ENCODE measurements at regions not wholly inside any gene's neighbourhood (a gene's known extent, or its start where the extent isn't known, plus 50 kb on each side); places are given as distances from the start of the nearest gene placed in this dataset.
"Not testable (repeated sequence)": the region's sequence is repeated elsewhere in the genome, so short reads cannot be mapped to it uniquely, and the experiment has no call there.

GRCh38 chr10:46645110-46645509 is 66.2 kb downstream of the SYT15 start:
- not testable (repeated sequence) for H3K9ac ChIP-seq (ENCODE audit: low read length); H3K27me3 ChIP-seq (ENCODE audit: insufficient read depth, low read length); H2AFZ ChIP-seq (ENCODE audit: low read depth, low read length); H3K4me2 ChIP-seq (ENCODE audit: low read length); H3K9me3 ChIP-seq (ENCODE audit: insufficient read depth, low read depth, low read length); DNase-seq (ENCODE audit: low read depth); H4K20me1 ChIP-seq (ENCODE audit: insufficient read depth, low read length); H3K4me1 Mint-ChIP-seq (ENCODE audit: low read depth, unreplicated experiment); H3K4me3 Mint-ChIP-seq (ENCODE audit: unreplicated experiment); FAIRE-seq; H3K27ac ChIP-seq (ENCODE audit: low read depth, low read length); H3K4me1 ChIP-seq (ENCODE audit: insufficient read depth, low read length); H3K9me3 Mint-ChIP-seq (ENCODE audit: unreplicated experiment); H3K36me3 Mint-ChIP-seq (ENCODE audit: low read depth, unreplicated experiment); H3K36me3 ChIP-seq (ENCODE audit: insufficient read depth, low read length); H3K27ac Mint-ChIP-seq (ENCODE audit: unreplicated experiment); H3K4me3 ChIP-seq (ENCODE audit: insufficient read depth, low read depth, low read length); H3K79me2 ChIP-seq (ENCODE audit: insufficient read depth, low read length); H3K27me3 Mint-ChIP-seq (ENCODE audit: low read depth, unreplicated experiment)

GRCh38 chr10:46646132-46646531 is 67.2 kb downstream of the SYT15 start:
- H3K36me3 ChIP-seq (ENCODE audit: insufficient read depth, low read length); H4K20me1 ChIP-seq (ENCODE audit: insufficient read depth, low read length); H3K27me3 Mint-ChIP-seq (ENCODE audit: low read depth, unreplicated experiment); H3K27me3 ChIP-seq (ENCODE audit: insufficient read depth, low read length); H3K9me3 ChIP-seq (ENCODE audit: insufficient read depth, low read depth, low read length); H3K4me3 Mint-ChIP-seq (ENCODE audit: unreplicated experiment); H3K4me1 Mint-ChIP-seq (ENCODE audit: low read depth, unreplicated experiment); H2AFZ ChIP-seq (ENCODE audit: low read depth, low read length); H3K4me1 ChIP-seq (ENCODE audit: insufficient read depth, low read length); H3K36me3 Mint-ChIP-seq (ENCODE audit: low read depth, unreplicated experiment); H3K9me3 Mint-ChIP-seq (ENCODE audit: unreplicated experiment); DNase-seq (ENCODE audit: low read depth); H3K27ac ChIP-seq (ENCODE audit: low read depth, low read length); H3K79me2 ChIP-seq (ENCODE audit: insufficient read depth, low read length); FAIRE-seq; H3K4me3 ChIP-seq (ENCODE audit: insufficient read depth, low read depth, low read length); H3K4me2 ChIP-seq (ENCODE audit: low read length); H3K9ac ChIP-seq (ENCODE audit: low read length): not testable (repeated sequence)
- peak overlapping the region; percentile 93 for H3K27ac Mint-ChIP-seq (ENCODE audit: unreplicated experiment)

DNA sequence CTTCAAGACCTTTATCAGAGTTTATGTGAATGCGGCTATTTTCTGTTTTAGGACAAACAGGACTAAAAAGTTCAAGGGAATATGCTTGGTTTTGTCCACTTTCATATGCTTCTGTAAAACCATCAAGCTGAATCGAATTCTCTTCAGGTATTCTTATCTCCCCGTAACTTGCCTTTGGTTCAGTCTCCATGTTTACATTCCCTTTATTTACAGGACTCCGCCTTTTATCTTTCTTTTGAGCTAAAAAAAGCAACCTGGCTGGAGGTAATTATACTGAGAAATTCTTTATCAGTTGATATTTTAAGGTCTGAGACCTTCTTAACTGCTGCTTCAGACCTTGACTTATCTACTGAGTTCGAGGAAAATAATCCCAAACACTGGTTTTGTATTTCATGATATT is 72.0 kb downstream of the SYT15 start:
- H3K9me3 Mint-ChIP-seq (ENCODE audit: unreplicated experiment); H3K27me3 ChIP-seq (ENCODE audit: insufficient read depth, low read length); H3K4me3 Mint-ChIP-seq (ENCODE audit: unreplicated experiment); H3K4me1 ChIP-seq (ENCODE audit: insufficient read depth, low read length); H3K79me2 ChIP-seq (ENCODE audit: insufficient read depth, low read length); H3K36me3 ChIP-seq (ENCODE audit: insufficient read depth, low read length); H3K4me1 Mint-ChIP-seq (ENCODE audit: low read depth, unreplicated experiment); H3K27me3 Mint-ChIP-seq (ENCODE audit: low read depth, unreplicated experiment); DNase-seq (ENCODE audit: low read depth); H3K9ac ChIP-seq (ENCODE audit: low read length); H2AFZ ChIP-seq (ENCODE audit: low read depth, low read length); H3K4me2 ChIP-seq (ENCODE audit: low read length); H3K27ac ChIP-seq (ENCODE audit: low read depth, low read length); H3K9me3 ChIP-seq (ENCODE audit: insufficient read depth, low read depth, low read length); FAIRE-seq; H3K27ac Mint-ChIP-seq (ENCODE audit: unreplicated experiment); H3K36me3 Mint-ChIP-seq (ENCODE audit: low read depth, unreplicated experiment); H4K20me1 ChIP-seq (ENCODE audit: insufficient read depth, low read length); H3K4me3 ChIP-seq (ENCODE audit: insufficient read depth, low read depth, low read length): not testable (repeated sequence)

- FAIRE-seq; H3K36me3 Mint-ChIP-seq (ENCODE audit: low read depth, unreplicated experiment); H3K9me3 ChIP-seq (ENCODE audit: insufficient read depth, low read depth, low read length); H3K36me3 ChIP-seq (ENCODE audit: insufficient read depth, low read length); H3K9ac ChIP-seq (ENCODE audit: low read length); H3K4me3 ChIP-seq (ENCODE audit: insufficient read depth, low read depth, low read length); H2AFZ ChIP-seq (ENCODE audit: low read depth, low read length); H3K27ac Mint-ChIP-seq (ENCODE audit: unreplicated experiment); DNase-seq (ENCODE audit: low read depth); H4K20me1 ChIP-seq (ENCODE audit: insufficient read depth, low read length); H3K4me3 Mint-ChIP-seq (ENCODE audit: unreplicated experiment); H3K4me1 ChIP-seq (ENCODE audit: insufficient read depth, low read length); H3K27ac ChIP-seq (ENCODE audit: low read depth, low read length); H3K9me3 Mint-ChIP-seq (ENCODE audit: unreplicated experiment); H3K4me1 Mint-ChIP-seq (ENCODE audit: low read depth, unreplicated experiment); H3K79me2 ChIP-seq (ENCODE audit: insufficient read depth, low read length); H3K27me3 Mint-ChIP-seq (ENCODE audit: low read depth, unreplicated experiment); H3K4me2 ChIP-seq (ENCODE audit: low read length); H3K27me3 ChIP-seq (ENCODE audit: insufficient read depth, low read length): not testable (repeated sequence)
Measured at GRCh38 chr10:46657437-46657836, 78.5 kb downstream of the SYT15 start.

- not testable (repeated sequence) for H3K36me3 ChIP-seq (ENCODE audit: insufficient read depth, low read length); H3K9me3 ChIP-seq (ENCODE audit: insufficient read depth, low read depth, low read length); H3K27me3 ChIP-seq (ENCODE audit: insufficient read depth, low read length); H3K36me3 Mint-ChIP-seq (ENCODE audit: low read depth, unreplicated experiment); H3K9me3 Mint-ChIP-seq (ENCODE audit: unreplicated experiment); FAIRE-seq; H3K27me3 Mint-ChIP-seq (ENCODE audit: low read depth, unreplicated experiment); H3K27ac Mint-ChIP-seq (ENCODE audit: unreplicated experiment); H3K79me2 ChIP-seq (ENCODE audit: insufficient read depth, low read length); H3K4me3 ChIP-seq (ENCODE audit: insufficient read depth, low read depth, low read length); H3K4me3 Mint-ChIP-seq (ENCODE audit: unreplicated experiment); H3K9ac ChIP-seq (ENCODE audit: low read length); H3K4me2 ChIP-seq (ENCODE audit: low read length); H3K27ac ChIP-seq (ENCODE audit: low read depth, low read length); H3K4me1 Mint-ChIP-seq (ENCODE audit: low read depth, unreplicated experiment); DNase-seq (ENCODE audit: low read depth); H2AFZ ChIP-seq (ENCODE audit: low read depth, low read length); H4K20me1 ChIP-seq (ENCODE audit: insufficient read depth, low read length); H3K4me1 ChIP-seq (ENCODE audit: insufficient read depth, low read length)
Measured at GRCh38 chr10:46660027-46660834, 81.3 kb downstream of the SYT15 start.

DNA sequence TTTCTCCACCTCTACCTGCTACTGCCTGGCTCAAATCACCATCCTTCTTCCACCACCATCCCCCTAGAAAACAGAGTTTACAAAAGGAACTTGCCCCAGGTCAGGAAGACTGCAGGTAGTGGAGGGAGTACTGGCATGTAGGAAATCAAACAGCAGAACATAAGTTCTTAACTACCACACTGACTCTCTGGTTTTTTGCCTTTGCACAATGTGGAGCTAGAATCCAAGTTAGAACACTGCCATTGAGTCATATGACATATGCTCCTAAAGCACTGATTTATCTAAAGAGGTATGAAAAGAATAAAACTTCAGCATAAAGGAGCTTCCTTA is 81.9 kb downstream of the SYT15 start:
- not testable (repeated sequence) for H3K4me3 Mint-ChIP-seq (ENCODE audit: unreplicated experiment); FAIRE-seq; H3K4me1 Mint-ChIP-seq (ENCODE audit: low read depth, unreplicated experiment); H3K4me2 ChIP-seq (ENCODE audit: low read length); H3K27ac Mint-ChIP-seq (ENCODE audit: unreplicated experiment); H3K27me3 ChIP-seq (ENCODE audit: insufficient read depth, low read length); H4K20me1 ChIP-seq (ENCODE audit: insufficient read depth, low read length); H3K27me3 Mint-ChIP-seq (ENCODE audit: low read depth, unreplicated experiment); H3K36me3 Mint-ChIP-seq (ENCODE audit: low read depth, unreplicated experiment); H3K27ac ChIP-seq (ENCODE audit: low read depth, low read length); H3K9me3 ChIP-seq (ENCODE audit: insufficient read depth, low read depth, low read length); H3K9me3 Mint-ChIP-seq (ENCODE audit: unreplicated experiment); H3K36me3 ChIP-seq (ENCODE audit: insufficient read depth, low read length); H3K9ac ChIP-seq (ENCODE audit: low read length); H3K79me2 ChIP-seq (ENCODE audit: insufficient read depth, low read length); DNase-seq (ENCODE audit: low read depth); H2AFZ ChIP-seq (ENCODE audit: low read depth, low read length); H3K4me1 ChIP-seq (ENCODE audit: insufficient read depth, low read length); H3K4me3 ChIP-seq (ENCODE audit: insufficient read depth, low read depth, low read length)

All from astrocyte (in vitro differentiated cells and primary cell).